ENCODE measurements at regions not wholly inside any gene's neighbourhood (a gene's known extent, or its start where the extent isn't known, plus 50 kb on each side); places are given as distances from the start of the nearest gene placed in this dataset.

DNA sequence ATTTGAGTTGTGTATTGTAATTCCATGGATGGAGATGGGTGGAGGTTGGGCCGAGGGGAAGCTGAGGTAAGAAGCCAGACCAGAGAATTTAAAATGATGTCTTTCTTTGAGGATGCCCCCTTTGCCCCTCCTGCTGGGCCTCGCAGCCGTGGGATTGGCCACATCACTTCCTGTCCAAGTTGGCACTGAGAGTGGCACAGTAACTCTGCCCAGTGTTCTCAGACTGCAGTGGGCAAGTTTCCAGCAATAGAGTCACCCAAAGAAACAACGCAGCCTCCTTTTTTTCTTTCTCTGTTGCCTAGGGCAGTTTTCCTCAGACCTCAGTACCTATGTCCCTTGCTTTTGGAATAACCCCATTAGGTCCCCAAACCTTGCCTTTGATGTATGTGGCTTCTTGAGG lies 306.6 kb upstream of the DMRT1 start (continued):
- no peak for TF ChIP-seq EHMT2 (IDR thresholded peaks at IDR 0.05; ENCODE audit: low read depth)
- TF ChIP-seq, protein P1, sequence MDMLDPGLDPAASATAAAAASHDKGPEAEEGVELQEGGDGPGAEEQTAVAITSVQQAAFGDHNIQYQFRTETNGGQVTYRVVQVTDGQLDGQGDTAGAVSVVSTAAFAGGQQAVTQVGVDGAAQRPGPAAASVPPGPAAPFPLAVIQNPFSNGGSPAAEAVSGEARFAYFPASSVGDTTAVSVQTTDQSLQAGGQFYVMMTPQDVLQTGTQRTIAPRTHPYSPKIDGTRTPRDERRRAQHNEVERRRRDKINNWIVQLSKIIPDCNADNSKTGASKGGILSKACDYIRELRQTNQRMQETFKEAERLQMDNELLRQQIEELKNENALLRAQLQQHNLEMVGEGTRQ (IDR thresholded peaks at IDR 0.05): no peak
- no peak for TF ChIP-seq HEYL (CRISPR knock-in tag; IDR thresholded peaks at IDR 0.05)

- 95% methylated on average over 4 of the region's 4 CpGs for whole genome bisulfite sequencing (ENCODE audit: missing lambda C conversion rate)
- no peak for DNase-seq (ENCODE audit: low read depth in 1 of 2, low spot score in 1 of 2)
- CTCF ChIA-PET: interaction anchor here (0.7 to 0.8 kb wide), 2 partner anchors 20 to 229 kb away, joined by 3 to 4 read pairs; no protein-coding TSS in a partner anchor
- no peak for TF ChIP-seq NR3C1 (IDR thresholded peaks at IDR 0.05)
- no peak for TF ChIP-seq NPAS2 (CRISPR knock-in tag; IDR thresholded peaks at IDR 0.05; ENCODE audit: borderline replicate concordance)
- no peak for TF ChIP-seq CHD4 (IDR thresholded peaks at IDR 0.05; ENCODE audit: borderline replicate concordance)
- TF ChIP-seq FOXS1 (CRISPR knock-in tag; IDR thresholded peaks at IDR 0.05): no peak
- TF ChIP-seq SREBF2 (IDR thresholded peaks at IDR 0.05): no peak
- no peak for TF ChIP-seq ESRRA (IDR thresholded peaks at IDR 0.05; ENCODE audit: borderline replicate concordance, low read length)
- TF ChIP-seq ZNF302 (CRISPR knock-in tag; IDR thresholded peaks at IDR 0.05): no peak
- POLR2A ChIA-PET: no interaction called here
- H3K4me3 ChIP-seq: no peak overlapping the region
- ATAC-seq: no peak
- peaks cover 28% of the 10 kb centered on the region for H3K4me1 ChIP-seq
- no peak overlapping the region for H3K27ac ChIP-seq
- H3K9me3 ChIP-seq: peaks cover 4% of the 10 kb centered on the region; the same call in 2 of the 3 replicates
- no peak overlapping the region for H3K4me2 ChIP-seq
- no peak for FAIRE-seq
Measured at GRCh38 chr9:535356-535755, 306.1 kb upstream of the DMRT1 start.

- ATAC-seq (no peak), DNase-seq (ENCODE audit: low read depth in 1 of 2, low spot score in 1 of 2) (no peak), FAIRE-seq (no peak)
- Histone ChIP-seq H3K4me3 (no peak overlapping the region), H3K4me1 (peaks cover 13% of the 10 kb centered on the region), H3K9me3 (peaks cover 4% of the 10 kb centered on the region; the same call in 2 of the 3 replicates), H3K27ac (no peak overlapping the region), H3K4me2 (no peak overlapping the region)
- ChIA-PET CTCF (interaction anchor here (0.8 kb wide), 1 partner anchor 10 kb away, joined by 3 read pairs; no protein-coding TSS in a partner anchor), POLR2A (no interaction called here)
- TF ChIP-seq RCOR1 (IDR thresholded peaks at IDR 0.05; ENCODE audit: low read depth, low read length) (no peak), HOXA7 (CRISPR knock-in tag; IDR thresholded peaks at IDR 0.05) (no peak), HOXB5 (CRISPR knock-in tag; IDR thresholded peaks at IDR 0.05) (no peak), ZSCAN20 (CRISPR knock-in tag; IDR thresholded peaks at IDR 0.05) (no peak), SREBF2 (IDR thresholded peaks at IDR 0.05) (no peak), EHMT2 (IDR thresholded peaks at IDR 0.05; ENCODE audit: low read depth) (no peak), NFE2L2 (conservative IDR thresholded peaks at IDR 0.05; ENCODE audit: low read length) (no peak), JUN (IDR thresholded peaks at IDR 0.05) (no peak), ELK1 (IDR thresholded peaks at IDR 0.05; ENCODE audit: low read depth, low read length) (no peak)
- TF ChIP-seq, protein P2, sequence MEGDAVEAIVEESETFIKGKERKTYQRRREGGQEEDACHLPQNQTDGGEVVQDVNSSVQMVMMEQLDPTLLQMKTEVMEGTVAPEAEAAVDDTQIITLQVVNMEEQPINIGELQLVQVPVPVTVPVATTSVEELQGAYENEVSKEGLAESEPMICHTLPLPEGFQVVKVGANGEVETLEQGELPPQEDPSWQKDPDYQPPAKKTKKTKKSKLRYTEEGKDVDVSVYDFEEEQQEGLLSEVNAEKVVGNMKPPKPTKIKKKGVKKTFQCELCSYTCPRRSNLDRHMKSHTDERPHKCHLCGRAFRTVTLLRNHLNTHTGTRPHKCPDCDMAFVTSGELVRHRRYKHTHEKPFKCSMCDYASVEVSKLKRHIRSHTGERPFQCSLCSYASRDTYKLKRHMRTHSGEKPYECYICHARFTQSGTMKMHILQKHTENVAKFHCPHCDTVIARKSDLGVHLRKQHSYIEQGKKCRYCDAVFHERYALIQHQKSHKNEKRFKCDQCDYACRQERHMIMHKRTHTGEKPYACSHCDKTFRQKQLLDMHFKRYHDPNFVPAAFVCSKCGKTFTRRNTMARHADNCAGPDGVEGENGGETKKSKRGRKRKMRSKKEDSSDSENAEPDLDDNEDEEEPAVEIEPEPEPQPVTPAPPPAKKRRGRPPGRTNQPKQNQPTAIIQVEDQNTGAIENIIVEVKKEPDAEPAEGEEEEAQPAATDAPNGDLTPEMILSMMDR (IDR thresholded peaks at IDR 0.05): no peak
- TF ChIP-seq, protein P3, sequence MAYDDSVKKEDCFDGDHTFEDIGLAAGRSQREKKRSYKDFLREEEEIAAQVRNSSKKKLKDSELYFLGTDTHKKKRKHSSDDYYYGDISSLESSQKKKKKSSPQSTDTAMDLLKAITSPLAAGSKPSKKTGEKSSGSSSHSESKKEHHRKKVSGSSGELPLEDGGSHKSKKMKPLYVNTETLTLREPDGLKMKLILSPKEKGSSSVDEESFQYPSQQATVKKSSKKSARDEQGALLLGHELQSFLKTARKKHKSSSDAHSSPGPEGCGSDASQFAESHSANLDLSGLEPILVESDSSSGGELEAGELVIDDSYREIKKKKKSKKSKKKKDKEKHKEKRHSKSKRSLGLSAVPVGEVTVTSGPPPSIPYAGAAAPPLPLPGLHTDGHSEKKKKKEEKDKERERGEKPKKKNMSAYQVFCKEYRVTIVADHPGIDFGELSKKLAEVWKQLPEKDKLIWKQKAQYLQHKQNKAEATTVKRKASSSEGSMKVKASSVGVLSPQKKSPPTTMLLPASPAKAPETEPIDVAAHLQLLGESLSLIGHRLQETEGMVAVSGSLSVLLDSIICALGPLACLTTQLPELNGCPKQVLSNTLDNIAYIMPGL (CRISPR knock-in tag; IDR thresholded peaks at IDR 0.05; ENCODE audit: borderline replicate concordance): no peak
- 91% methylated on average over 11 of the region's 11 CpGs for WGBS (ENCODE audit: missing lambda C conversion rate)
Measured at GRCh38 chr9:536597-537511, 304.6 kb upstream of the DMRT1 start.

All from A549 (cell line).